HG03103 (cell line): ENCODE measurements at regions not wholly inside any gene's neighbourhood (a gene's known extent, or its start where the extent isn't known, plus 50 kb on each side); places are given as distances from the start of the nearest gene placed in this dataset.
A peak's percentile ranks its signal among the peaks of the same experiment; 100 is the strongest.
"Not testable (repeated sequence)": the region's sequence is repeated elsewhere in the genome, so short reads cannot be mapped to it uniquely, and the experiment has no call there.

ENCODE experiments used
- ATAC-seq: cut with Tn5 transposase; IDR thresholded peaks from one replicate; pipeline ENCODE4 v1.9.1; 2021; ENCODE audit warnings: low read depth; ENCODE audit not compliant: unreplicated experiment

DNA sequence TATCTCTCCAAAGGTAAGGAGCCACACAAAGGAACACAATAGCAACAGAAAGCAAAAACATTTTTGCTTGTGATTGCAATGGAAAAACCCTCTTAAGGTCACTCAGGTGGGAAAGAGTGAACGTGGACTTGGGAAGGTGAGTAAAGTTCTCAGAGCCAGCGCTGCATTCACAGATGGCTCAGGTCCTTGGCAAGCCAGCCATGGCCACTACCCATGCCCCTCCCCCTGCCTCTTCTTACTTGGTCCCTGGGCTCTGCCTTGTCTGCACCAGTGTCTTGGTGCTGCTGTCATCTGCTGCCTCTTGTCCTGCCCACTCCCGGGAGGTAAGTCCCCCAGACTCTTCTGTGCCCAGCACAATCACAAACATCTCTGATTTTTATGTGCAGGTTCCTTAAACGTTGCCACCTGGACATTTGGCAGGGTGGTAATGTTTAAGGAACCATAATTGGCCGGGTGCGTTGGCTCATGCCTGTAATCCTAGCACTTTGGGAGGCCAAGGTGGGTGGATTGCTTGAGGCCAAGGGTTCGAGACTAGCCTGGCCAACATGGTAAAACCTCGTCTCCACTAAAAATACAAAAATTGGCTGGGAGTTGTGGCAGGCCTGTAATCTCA lies 74.6 kb downstream of the FEM1C start:
- ATAC-seq, result no peak

DNA sequence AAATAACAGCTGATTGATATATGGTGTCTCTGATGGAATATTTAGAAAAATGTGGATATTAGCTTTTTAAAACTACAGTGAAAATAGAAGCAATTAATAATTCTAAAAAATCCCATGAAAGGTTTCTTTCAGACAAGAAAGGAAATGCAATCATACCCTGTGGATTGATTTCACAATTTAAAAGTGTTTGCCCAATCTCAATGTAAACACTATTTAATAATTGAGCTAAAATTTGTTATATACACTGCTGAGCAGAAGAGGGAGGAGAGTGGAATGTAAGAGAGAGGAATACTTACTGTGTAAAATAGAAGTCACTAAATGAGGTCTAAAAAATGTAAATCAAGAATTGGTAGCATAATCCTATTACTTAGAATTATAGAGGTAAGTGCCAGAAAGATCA lies 76.9 kb downstream of the FEM1C start:
- ATAC-seq, result no peak

DNA sequence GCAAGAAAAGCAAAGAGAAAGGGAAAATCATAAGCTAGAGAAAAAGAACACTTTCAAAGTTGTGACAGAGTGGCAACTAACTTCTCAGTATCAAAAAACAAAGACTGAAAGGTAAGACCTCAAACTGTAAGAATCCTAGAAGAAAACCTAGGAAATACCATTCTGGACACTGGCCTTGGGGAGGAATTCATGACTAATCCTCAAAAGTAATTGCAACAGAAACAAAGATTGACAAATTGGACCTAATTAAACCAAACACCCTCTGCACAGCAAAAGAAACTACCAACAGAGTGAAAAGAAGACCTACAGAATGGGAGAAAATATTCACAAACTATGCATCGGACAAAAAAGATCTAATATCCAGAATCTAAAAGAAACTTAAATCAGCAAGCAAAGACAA lies 79.1 kb downstream of the FEM1C start:
- ATAC-seq, result no peak

DNA sequence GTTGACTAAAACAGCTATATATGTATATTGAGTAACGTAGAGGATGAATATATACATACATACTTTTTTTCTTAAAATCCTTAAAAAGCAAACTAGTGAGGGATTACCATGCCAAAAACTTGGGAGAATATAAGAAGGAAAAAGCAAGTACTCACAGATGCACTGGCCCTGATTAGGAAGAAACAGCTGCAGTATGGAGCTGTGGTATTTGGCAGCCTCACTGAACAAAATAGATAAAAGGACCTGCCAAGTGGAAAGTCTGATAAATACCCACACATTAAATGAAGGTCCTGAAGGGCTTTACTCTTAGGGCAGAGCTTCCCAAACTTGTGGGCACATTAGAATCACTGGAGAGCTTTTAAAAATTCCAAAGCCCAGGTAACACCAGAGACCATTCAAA lies 80.6 kb downstream of the FEM1C start:
- no peak for ATAC-seq

DNA sequence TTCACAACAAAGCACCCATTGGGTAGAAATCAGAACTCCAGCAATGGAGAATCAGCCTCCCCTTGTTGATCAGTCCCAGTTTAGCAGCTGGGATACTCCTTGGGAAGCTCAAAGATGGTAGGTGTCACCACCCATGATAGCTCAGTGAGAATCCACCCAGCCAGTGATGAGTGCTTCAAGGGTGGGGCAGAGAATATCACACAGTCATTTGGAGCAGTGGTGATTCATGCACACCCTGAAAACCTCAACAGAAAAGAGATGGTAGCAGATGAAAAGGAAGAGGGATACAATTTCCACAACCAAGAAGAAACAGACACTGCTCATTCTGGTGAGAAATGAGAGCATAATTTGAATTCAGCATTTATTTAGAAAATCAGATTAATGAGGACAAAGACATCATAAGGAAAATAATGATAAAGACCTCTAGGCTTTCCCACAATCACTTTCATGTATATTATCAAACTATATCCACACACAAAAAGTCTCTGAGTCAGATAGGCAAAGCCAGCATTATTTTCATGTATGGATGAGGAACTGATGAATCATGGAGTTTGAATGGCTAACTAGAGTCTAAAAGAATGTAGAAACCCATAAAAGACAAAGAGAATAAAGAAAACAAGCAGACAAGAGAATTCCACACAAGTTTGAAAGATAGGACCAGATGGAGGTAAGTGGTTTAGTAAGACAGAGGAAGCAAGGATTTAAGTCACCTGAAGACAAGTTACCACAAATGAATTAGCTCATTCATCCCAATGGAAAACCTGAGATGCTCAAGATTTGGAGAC lies 82.9 kb downstream of the FEM1C start:
- ATAC-seq, result no peak

DNA sequence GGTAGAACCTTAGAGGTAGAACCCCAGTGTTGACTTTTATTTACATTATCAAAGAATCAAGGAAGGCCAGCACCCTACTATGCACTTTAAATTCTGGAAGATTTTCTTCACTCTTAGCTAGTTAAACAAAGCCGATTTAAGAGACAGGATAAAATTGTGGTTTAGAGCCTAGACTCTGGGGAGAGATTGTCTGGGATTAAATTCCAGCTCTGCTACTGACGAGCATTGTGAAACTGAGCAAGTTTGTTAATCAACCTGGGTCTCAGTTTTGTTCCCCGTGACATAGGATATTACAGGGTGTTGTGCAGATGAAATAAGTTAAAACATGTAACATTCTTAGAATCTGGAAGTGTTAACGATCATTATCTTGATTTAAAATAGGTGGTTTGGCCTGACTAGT lies 83.5 kb downstream of the FEM1C start:
- no peak for ATAC-seq

DNA sequence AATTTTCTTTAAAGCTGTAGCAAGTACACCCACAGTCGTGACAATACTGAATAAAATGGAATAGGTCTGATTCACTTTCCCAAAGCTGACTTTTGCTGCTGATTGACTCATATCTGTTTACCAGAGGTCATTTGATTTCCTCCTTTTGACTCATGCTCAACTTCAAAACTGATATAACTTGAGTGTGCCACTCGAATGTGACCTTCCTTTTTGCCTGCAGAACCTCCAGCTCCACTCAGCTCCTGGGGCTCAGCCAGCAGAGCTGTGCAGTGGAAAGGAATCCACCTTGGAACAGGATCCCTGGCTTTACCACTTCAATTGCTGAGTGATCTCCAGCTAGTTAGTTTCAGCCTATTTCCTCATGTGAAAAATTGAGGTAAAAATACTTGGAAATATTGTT lies 84.1 kb downstream of the FEM1C start:
- ATAC-seq, result peak; percentile 48

DNA sequence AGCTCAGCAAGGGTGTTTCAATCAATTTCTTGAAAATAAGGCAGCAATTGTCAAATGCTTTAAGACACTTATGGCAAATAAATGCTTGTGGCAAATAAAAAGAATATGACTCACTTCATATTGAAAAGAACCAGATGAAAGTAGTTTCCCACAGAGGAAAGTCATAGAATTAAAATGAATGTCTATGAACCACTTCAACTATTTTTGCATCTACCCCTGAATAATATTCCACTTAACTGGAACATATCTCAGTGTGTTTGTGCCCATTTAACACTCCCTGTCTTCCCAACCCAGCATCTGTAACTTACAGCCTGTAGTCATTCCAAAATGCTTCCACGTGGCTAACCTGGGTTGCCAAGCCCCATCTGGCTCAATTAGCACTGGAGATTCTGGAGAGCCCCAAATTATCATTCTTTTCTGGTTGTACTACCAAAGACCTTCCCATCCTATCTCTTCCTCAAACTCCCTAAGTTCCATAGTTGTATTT lies 84.7 kb downstream of the FEM1C start:
- no peak for ATAC-seq

DNA sequence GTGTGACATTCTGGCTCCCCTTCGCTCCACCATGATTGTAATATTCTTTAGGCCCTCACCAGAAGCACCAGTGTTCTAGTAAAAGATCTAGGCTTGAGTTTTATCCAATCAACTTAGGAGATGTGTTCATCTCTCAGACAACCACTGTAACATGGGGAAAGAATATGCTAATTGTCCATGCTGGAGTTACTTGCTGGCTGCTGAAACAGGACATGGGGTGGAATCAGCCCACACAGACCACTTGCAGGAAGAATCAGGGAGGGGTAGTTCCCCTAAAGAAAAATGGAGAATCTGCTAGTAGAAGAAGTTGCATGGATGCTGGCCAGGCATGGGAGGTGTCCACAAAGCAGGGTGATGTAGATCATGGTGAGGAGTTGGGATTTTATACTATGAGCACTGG lies 86.2 kb downstream of the FEM1C start:
- no peak for ATAC-seq

DNA sequence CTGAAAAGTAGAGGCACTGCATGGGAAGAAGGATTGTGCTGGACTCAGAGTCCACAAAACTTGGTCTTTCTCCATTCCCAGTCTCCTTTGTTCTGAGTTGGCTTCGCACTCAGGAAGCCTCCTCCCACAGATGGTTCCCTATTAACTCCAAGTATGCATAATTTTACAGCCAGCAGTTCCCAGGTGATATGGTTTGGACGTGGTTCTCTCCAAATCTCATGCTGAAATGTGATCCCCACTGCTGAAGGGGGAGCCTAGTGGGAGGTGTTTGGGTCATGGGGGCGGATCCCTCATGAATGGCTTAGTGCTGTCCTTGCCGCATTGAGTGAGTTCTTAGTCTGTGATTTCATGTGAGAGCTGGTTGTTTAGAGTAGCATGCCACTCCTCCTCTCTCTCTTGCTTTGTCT lies 86.6 kb downstream of the FEM1C start:
- no peak for ATAC-seq

DNA sequence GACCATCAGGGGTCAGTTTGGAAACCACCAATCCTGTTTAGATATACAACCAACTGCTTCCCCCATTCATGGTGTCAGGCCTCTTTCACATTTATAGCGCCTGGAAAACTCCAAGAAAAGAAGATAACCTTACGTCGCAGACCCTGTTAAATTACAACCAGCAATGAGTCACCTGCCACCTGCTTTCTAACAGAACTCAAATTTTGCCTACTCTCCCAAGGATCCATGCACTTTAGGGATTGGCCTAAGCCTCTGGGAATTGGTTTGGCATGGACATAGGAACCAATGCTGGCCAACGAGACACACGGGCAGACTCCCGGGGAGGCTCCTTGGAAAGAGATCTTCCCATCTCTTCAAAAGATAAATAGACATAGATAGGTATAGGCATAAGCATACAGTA lies 87.0 kb downstream of the FEM1C start:
- no peak for ATAC-seq

DNA sequence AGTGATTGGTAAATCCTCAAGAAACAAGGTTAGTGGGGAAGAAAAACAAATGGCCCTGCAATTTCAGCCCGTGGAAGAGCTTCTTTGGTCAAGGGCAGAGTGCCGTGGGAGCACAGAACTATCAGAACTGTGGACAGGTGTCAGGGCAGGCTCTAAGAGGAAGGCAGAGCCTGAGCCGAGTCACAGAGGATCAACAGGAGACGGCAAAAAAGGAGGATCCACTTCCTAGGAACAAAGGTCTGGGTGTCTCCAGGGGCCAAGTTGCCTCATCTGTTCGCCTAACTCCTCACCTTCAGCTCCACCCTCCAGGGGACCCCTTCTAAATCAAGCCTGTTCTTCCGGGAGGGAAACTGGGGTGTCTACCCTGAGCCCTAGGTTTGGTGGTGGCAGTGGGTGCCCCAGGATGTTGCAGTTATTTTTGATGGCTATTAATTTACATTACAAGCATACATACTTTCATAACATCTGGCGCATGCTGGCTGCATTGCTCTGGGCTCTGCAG lies 88.0 kb downstream of the FEM1C start:
- ATAC-seq, result no peak

DNA sequence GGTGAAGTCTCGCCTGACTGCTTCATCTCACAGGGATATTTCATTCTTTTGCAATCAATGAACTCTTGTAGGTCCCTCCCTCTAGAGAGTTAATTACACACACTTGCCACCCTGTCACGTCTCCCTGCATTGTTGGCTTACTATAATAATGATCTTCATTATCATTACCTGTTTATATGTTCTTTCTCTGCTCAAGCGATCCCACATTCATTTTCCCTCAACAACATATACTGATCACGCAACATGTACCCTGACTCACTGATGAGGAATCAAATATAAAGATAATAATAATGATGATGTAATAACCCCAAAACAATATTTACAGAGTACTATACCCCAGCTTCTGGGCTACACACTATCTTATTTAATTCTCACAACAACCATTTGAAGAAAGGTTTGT lies 88.5 kb downstream of the FEM1C start:
- ATAC-seq, result no peak

DNA sequence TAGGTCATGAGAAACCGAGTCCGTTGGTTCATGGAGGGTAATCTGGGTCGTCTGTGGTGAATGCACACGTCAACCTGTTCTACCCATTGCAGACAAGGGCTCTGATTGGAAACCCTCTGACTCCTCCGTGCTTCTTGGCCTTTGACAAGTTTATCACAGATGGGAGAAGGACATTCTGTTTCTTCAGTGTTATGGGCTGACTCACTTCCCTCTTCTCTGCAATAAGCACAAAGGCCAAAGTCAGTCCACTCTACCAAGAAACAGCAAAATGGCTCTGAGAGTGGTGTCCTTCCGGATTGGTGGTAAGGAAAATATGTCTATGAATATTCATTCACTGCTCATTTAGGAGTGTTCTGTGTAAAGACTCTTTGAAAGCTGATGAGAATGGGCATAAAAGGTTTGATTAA lies 89.3 kb downstream of the FEM1C start:
- no peak for ATAC-seq

DNA sequence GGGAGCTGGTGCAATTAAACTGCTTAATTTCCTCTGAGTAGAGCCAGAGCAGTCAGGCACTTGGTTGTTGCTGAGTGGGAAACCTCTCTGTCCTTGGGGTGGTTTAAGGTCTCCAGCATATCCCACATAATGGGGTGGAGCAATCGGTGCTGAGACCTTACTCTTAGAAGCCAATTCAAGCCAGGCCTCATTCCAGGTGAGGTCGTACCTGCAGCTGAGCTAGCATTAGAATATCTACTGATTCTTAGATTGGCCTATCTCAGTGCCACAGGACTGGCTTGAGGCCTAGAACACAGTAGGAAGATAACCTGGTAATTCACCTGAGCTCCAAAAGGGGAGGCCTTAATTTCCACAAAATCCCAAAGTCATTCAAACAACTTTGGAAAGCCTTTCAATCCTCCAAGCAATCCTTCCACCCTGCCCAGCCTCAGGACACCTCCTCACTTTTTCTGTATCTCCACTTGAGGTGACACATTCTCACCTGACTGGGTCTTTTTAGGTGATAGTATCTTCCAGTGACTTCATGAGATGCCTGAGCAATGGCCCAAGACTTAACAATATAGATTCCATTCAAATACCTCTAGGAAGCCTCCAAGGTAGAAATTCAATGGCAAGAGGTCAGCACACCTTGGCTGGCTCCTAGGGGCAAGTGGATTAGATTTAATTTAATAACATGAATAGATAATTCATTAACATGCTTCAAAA lies 91.0 kb downstream of the FEM1C start:
- ATAC-seq, result no peak

DNA sequence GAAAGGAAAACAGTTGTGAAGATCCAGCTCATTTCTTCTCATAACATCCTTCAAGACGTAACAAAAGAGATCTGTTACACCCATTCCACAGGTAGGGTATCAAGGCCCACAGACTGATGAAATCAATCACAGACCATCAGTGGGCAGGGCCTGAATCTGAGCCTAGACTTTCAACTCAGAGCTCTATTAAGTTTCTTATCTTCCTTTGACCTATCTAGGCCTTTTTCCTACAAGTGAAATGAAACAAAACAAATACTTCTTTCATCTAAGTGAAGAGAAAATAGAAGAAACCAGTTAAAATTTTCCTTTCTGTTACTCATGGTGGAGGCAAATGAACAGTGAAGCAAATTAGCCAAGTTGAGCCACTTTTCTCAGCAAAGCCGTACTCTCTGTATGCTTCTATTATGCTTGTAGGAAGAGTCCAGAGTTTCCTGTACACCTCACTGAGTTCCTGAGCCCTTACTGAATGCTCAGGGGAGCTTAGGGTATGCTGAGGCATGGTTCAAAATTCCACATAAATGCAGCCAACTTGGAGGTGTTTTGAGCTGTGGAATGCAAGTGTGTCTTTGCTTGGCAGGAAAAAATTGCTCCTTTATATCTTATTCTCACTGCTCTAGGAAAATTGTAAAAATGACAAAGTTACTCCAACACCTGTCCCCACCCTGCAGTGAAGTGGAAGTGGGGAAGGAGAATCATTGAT lies 91.9 kb downstream of the FEM1C start:
- ATAC-seq, result no peak

DNA sequence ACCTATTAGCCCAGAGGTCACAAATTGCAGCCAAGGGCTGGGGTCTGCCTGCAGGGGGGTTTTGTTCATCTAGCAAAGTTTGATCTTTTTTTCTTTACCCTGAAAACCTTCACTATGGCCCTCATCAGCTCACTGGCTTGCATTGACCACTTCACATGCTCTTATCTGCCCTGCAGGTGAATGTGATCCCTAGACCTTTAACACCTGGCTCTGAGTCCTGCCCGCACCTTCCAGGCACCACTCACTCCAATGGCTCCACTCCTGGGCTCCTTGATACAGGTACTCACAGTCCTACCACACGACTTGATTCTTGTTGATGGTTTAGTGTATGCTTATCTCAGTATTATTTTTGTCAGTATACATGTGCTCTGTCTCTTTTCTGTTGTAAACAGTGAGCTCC lies 92.5 kb downstream of the FEM1C start:
- no peak for ATAC-seq

DNA sequence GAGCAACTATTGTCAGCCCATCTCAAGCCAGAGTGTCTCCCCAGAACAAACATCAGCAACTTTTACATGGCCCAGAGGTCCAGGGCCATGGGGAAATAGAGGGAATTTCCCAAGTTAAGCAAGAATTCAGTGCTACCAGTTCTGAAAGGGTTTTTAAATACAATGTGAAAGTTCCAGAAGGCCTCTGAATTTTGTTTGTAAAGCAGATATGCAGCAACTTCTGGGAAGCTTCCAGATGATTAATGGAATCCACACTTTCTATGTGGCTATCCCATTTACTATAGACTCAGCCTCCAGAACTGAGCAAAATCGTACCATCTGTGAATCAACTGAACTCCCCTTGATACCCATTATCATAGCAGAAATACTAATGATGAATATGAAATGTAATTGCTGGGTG lies 93.8 kb downstream of the FEM1C start:
- ATAC-seq, result no peak

DNA sequence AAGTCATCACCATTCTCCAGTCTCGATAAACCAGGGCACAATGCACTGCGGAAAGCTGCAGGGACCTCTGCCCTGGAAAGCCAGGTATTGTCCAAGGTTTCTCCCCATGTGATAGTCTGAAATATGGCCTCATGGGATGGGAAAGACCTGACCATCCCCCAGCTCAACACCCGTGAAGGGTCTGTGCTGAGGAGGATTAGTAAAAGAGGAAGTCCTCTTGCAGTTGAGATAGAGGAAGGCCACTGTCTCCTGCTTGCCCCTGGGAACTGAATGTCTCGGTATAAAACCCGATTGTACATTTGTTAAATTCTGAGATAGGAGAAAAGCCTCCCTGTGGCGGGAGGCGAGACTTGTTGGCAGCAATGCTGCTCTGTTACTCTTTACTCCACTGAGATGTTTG lies 95.9 kb downstream of the FEM1C start:
- not testable (repeated sequence) for ATAC-seq

DNA sequence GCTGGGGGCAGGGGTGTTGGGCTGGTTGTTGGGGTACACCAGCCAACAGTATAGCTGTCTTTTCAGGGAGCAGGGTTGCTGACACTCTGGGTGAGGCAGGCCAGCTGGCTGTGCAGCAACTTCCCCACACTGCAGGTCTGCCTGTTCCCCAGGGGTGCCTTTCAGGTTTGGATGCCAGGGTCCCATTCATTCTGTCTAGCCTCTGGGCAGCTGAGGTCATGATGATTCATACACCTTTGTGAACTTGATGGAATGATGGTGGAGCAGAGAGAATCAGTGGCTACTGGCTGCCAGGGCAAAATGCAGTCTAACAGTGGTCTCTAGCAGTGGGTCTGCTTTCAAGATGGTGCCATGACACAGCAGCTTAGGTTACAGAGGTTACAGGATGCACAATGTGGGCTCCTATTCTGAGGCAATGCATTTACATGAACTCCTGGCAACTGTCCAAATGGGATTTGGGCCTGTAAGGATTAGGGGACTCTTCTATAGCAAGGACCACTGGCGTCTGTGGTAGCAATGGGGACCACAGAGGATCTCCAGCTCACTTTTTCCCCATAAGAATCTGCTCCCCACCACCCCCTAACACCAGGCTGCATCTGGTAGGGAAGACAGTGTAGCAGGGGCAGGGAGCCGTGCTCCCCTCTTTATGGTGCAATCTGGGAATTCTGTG lies 103.7 kb downstream of the FEM1C start:
- no peak for ATAC-seq
